ENCODE measurements at regions not wholly inside any gene's neighbourhood (a gene's known extent, or its start where the extent isn't known, plus 50 kb on each side); places are given as distances from the start of the nearest gene placed in this dataset.

DNA sequence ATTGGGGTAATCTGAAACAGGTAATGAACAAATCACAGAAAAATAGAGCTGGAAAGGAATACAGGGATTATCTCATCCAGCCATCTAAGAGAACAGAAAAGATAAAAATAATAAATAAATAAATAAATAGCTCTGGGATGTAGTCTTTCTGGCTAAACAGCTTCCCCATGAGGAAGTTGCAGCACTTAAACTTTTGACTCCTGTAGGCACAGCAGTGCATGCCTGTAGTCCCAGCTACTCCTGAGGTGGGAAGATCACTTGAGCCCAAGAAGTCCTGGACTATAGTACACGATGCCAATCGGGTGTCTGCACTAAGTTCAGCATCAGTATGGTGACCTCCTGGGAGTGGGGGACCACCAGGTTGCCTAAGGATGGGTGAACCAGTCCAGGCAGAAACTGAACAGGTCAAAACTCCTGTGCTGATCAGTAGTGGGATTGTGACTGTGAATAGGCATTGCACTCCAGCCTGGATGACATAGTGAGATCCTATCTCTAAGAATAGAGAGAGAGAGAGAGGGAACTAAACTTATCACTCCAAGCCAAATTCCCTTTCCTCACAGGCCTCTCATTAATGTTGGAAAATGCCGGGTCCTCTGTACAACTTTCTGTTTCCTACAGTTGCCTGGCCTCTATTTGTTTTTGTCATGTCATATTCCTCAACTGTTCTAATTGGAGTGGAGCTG is 61.7 kb upstream of the CDK13 start:
- no peak for DNase-seq

DNA sequence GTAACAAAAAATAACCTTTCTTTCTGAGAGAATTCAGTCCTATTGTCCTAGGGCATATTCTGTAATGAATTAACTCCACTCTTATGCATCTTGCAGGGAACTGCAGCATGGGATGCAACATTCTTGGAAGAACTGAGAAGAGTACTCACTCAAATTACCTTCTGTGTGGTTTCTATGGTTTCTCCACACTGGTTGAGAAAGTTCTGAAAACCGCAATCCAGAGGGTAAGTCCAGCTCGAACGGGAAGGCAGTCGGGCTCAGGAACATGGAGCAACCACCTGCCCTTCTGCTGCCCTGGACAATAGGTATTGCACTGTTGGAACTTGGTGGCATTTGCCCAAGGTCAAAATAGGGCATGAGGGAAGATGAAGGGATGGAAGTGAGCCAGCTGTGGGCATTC is 59.6 kb upstream of the CDK13 start:
- no peak for DNase-seq

DNA sequence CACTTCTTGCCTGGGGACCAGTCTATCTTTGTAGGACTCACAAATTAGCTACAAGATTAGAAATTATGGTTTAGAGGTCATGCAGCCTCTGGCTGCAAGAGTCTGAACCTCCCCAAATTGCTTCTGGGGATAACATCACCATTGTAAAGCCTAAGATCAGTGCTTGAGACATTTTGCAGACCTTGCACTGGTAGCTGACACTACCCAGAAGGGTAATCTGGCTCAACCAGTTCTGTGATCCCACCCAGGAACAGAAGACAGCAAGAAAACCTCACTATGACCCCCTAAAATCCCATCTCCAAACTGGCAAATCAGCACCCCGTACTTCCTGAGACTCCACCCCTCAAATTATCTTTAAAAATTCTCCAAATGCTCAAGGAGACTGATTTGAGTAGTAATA is 58.2 kb upstream of the CDK13 start:
- DNase-seq, result no peak

DNA sequence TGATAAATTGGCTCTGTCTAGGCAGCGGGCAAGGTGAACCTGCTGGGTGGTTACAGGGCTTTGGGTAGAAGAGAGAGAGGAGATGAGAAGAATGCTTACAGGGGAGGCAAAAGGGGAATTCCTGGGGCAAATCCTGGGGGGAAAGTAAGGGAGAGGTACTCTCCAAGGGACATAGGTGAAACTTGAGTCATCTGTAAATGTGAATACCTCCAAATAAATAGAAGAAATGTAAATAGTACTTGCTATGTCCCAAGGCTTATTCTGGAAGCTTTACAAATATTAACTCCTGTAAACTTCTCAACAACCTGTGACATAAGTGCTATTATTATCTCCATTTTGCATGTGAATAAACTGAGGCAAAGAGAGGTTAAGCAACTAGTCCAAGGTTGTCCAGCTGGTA is 57.7 kb upstream of the CDK13 start:
- no peak for DNase-seq

DNA sequence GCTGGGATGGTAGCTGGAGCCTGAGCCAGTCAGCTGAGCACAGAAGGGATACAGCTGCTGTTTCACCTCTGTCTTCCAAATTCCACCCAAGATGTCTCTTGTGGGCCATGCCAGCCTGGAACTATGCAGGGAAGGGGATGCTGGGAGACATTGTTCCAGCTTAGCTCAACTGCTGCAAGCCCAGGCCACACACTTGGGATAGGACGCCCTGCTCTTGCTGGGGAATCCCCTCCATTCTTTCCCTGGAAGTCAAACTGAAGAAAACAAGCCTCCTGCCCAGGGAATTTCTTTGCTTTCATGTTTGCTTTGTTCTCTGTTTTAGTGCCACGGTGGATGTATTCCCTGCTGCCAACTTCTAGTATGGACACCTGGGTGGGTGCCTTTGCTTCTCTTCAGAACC is 55.2 kb upstream of the CDK13 start:
- DNase-seq, result no peak

DNA sequence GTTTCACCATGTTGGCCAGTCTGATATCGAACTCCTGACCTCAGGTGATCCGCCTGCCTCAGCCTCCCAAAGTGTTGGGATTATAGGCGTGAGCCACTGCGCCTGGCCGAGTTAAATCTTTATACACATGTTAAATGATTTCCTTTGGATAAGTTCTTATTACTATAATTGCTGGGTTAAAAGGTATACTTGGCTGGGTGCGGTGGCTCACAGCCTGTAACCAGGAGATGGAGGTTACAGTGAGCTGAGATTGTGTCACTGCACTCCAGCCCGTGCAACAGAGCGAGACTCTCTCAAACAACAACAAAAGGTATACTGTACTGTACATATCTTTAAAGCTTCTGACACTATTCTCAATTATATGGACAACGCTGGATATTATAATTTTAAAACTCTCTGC is 53.2 kb upstream of the CDK13 start:
- DNase-seq, result no peak

DNA sequence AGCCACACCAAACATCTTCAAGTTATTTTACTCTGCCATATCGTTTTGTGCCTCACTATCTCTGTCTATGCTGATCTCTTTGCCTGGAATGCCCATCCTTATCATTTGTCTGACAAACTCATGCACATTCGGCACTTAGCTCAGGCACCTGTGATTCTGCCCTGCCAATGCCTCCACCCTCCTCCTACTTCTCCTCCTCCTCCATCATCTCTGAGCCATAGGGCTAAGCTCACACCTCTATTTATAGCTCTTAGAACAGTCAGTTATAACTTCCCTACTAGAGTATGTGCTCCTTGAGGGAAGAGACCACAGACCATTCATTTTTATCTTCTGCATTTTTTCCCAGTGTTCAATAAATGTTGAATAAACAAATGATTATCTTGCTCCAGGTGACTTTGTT is 51.2 kb upstream of the CDK13 start:
- DNase-seq, result no peak

Data from muscle of arm (tissue), 1 donor.